ENCODE measurements at regions not wholly inside any gene's neighbourhood (a gene's known extent, or its start where the extent isn't known, plus 50 kb on each side); places are given as distances from the start of the nearest gene placed in this dataset.

DNA sequence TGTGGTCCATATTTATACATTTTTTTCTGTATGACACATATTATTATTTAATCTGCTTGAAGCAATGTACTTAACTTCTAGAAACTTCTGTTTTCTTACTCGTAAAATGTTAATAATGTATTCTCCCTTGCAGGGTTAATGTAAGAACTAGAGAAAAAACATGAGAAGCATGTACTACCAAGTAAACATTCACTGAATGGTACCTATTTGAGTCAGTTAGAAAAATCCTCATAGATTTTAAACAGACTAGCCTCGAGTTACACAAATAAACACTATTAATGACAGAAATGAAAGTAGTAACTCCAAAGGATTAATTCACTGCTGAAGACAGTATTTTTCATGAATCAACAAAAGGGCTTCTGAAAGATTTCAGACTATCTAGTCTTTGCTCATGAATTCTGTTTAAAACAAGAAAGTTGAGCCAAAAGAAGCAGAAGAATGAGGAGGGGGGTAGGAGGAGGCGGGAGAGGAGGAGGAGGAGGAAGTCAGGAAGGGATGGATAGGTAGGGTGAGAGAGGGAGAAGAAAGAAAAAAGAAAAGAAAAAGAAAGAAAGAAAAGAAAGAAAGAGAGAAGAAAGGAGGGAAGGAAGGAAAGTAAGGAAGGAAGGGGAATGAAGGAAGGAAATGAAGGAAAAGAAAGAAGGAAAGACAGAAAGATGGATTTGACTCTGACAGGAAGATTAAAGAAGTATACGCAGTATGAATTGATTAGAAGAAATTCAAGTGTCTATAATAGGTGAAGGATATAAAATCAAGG, 68.2 kb upstream of the CCDC91 start:
- no peak overlapping the region for H3K9ac ChIP-seq
- WGBS (ENCODE audit: low lambda C conversion rate): 79% methylated on average over 4 of the region's 4 CpGs
- CTCF ChIA-PET: no interaction called here
- no peaks in the 10 kb centered on the region for H3K27me3 ChIP-seq (ENCODE audit: insufficient read depth)
- H3K4me2 ChIP-seq: no peak overlapping the region
- no peaks in the 10 kb centered on the region for H3K36me3 ChIP-seq (replicated peaks in 1 of 2; ENCODE audit: control insufficient read depth in 1 of 2, insufficient read depth in 2 of 2, low read length in 1 of 2)
- POLR2A ChIA-PET: no interaction called here
- H3F3A ChIP-seq (replicated peaks; ENCODE audit: insufficient read depth): peaks cover 7% of the 10 kb centered on the region
- no peaks in the 10 kb centered on the region for H3K9me3 ChIP-seq
- no peak overlapping the region for H3K27ac ChIP-seq (ENCODE audit: low read depth in 2 of 2, low read length in 1 of 2)
- no peaks in the 10 kb centered on the region for H4K20me1 ChIP-seq (ENCODE audit: insufficient read depth)
- H3K79me2 ChIP-seq (ENCODE audit: insufficient read depth): no peaks in the 10 kb centered on the region
- no peak overlapping the region for H3K4me3 ChIP-seq (ENCODE audit: low read depth in 2 of 2, low read length in 1 of 2)
- H2AFZ ChIP-seq (ENCODE audit: low read depth): 0 out of 2 replicates have a peak overlapping the region, but pooled peaks have one; percentile 53
- peaks cover 0 to 4% of the 10 kb centered on the region in 2 experiments; a peak in 1 of 4 replicates for H3K4me1 ChIP-seq (ENCODE audit: control insufficient read depth in 1 of 2, insufficient read depth in 2 of 2, low read depth in 1 of 2, low read length in 1 of 2)
- no peak for DNase-seq
- H3K9me2 ChIP-seq: no peaks in the 10 kb centered on the region
- TF ChIP-seq SMC3 (IDR thresholded peaks at IDR 0.05; ENCODE audit: low read depth, low read length) (no peak), GABPA (IDR thresholded peaks at IDR 0.05; ENCODE audit: low read depth) (no peak), TAF1 (IDR thresholded peaks at IDR 0.05; ENCODE audit: borderline replicate concordance, low read depth, low read length) (no peak), YY1 (IDR thresholded peaks at IDR 0.05; ENCODE audit: low read depth) (no peak), RAD21 (IDR thresholded peaks at IDR 0.05; ENCODE audit: low read length) (no peak), JUND (IDR thresholded peaks at IDR 0.05) (no peak)
- TF ChIP-seq, protein P1, sequence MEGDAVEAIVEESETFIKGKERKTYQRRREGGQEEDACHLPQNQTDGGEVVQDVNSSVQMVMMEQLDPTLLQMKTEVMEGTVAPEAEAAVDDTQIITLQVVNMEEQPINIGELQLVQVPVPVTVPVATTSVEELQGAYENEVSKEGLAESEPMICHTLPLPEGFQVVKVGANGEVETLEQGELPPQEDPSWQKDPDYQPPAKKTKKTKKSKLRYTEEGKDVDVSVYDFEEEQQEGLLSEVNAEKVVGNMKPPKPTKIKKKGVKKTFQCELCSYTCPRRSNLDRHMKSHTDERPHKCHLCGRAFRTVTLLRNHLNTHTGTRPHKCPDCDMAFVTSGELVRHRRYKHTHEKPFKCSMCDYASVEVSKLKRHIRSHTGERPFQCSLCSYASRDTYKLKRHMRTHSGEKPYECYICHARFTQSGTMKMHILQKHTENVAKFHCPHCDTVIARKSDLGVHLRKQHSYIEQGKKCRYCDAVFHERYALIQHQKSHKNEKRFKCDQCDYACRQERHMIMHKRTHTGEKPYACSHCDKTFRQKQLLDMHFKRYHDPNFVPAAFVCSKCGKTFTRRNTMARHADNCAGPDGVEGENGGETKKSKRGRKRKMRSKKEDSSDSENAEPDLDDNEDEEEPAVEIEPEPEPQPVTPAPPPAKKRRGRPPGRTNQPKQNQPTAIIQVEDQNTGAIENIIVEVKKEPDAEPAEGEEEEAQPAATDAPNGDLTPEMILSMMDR (IDR thresholded peaks at IDR 0.05): no peak

DNA sequence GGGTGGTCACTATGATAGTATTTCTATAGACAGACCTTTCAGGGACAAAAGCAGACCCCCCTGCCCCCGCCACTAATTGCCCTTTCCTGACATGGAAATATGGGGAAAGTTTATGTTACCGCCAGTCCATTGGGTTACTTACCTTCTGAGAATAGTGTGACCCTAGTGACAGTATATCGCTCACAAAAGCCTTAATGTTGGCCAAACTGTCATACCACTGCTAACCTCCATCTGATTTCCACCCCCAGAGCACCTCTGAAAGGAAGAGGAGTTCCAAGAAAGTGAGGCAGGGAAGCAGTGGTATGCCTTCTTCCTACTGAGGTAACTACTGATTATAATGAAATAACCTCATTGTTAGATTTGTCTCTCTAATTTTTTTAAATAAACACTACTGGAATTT, 67.5 kb upstream of the CCDC91 start:
- Histone ChIP-seq H3K79me2 (ENCODE audit: insufficient read depth) (no peaks in the 10 kb centered on the region), H3K27ac (ENCODE audit: low read depth in 2 of 2, low read length in 1 of 2) (no peak overlapping the region), H3K27me3 (ENCODE audit: insufficient read depth) (no peaks in the 10 kb centered on the region), H3K4me1 (ENCODE audit: control insufficient read depth in 1 of 2, insufficient read depth in 2 of 2, low read depth in 1 of 2, low read length in 1 of 2) (peaks cover 0 to 4% of the 10 kb centered on the region in 2 experiments; a peak in 1 of 4 replicates), H3K4me3 (ENCODE audit: low read depth in 2 of 2, low read length in 1 of 2) (no peak overlapping the region), H3F3A (replicated peaks; ENCODE audit: insufficient read depth) (peaks cover 7% of the 10 kb centered on the region), H3K9me3 (no peaks in the 10 kb centered on the region), H3K9me2 (no peaks in the 10 kb centered on the region), H3K4me2 (no peak overlapping the region), H4K20me1 (ENCODE audit: insufficient read depth) (no peaks in the 10 kb centered on the region), H3K9ac (no peak overlapping the region), H3K36me3 (replicated peaks in 1 of 2; ENCODE audit: control insufficient read depth in 1 of 2, insufficient read depth in 2 of 2, low read length in 1 of 2) (no peaks in the 10 kb centered on the region), H2AFZ (ENCODE audit: low read depth) (0 out of 2 replicates have a peak overlapping the region, but pooled peaks have one; percentile 53)
- POLR2A ChIA-PET: no interaction called here
- WGBS (ENCODE audit: low lambda C conversion rate): 76% methylated on average over 3 of the region's 3 CpGs
- no peak for DNase-seq
- TF ChIP-seq, protein P2, sequence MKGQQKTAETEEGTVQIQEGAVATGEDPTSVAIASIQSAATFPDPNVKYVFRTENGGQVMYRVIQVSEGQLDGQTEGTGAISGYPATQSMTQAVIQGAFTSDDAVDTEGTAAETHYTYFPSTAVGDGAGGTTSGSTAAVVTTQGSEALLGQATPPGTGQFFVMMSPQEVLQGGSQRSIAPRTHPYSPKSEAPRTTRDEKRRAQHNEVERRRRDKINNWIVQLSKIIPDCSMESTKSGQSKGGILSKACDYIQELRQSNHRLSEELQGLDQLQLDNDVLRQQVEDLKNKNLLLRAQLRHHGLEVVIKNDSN (IDR thresholded peaks at IDR 0.05; ENCODE audit: borderline replicate concordance, low read depth): no peak
- TF ChIP-seq GATA2 (CRISPR knock-in tag; IDR thresholded peaks at IDR 0.05) (no peak), RXRA (IDR thresholded peaks at IDR 0.05; ENCODE audit: borderline replicate concordance, low read depth) (no peak), CHD2 (IDR thresholded peaks at IDR 0.05; ENCODE audit: low read length, partially characterized antibody) (no peak), NRF1 (IDR thresholded peaks at IDR 0.05; ENCODE audit: low read depth, low read length) (no peak), FOXJ3 (CRISPR knock-in tag; IDR thresholded peaks at IDR 0.05) (no peak), GABPA (IDR thresholded peaks at IDR 0.05; ENCODE audit: low read depth) (no peak), MXI1 (IDR thresholded peaks at IDR 0.05; ENCODE audit: low read depth, low read length) (no peak), RCOR1 (IDR thresholded peaks at IDR 0.05; ENCODE audit: low read length) (no peak)
- TF ChIP-seq, protein P1 (IDR thresholded peaks at IDR 0.05): no peak
- TF ChIP-seq, protein P3, sequence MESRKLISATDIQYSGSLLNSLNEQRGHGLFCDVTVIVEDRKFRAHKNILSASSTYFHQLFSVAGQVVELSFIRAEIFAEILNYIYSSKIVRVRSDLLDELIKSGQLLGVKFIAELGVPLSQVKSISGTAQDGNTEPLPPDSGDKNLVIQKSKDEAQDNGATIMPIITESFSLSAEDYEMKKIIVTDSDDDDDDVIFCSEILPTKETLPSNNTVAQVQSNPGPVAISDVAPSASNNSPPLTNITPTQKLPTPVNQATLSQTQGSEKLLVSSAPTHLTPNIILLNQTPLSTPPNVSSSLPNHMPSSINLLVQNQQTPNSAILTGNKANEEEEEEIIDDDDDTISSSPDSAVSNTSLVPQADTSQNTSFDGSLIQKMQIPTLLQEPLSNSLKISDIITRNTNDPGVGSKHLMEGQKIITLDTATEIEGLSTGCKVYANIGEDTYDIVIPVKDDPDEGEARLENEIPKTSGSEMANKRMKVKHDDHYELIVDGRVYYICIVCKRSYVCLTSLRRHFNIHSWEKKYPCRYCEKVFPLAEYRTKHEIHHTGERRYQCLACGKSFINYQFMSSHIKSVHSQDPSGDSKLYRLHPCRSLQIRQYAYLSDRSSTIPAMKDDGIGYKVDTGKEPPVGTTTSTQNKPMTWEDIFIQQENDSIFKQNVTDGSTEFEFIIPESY (IDR thresholded peaks at IDR 0.05; ENCODE audit: borderline replicate concordance, low read depth): no peak
- TF ChIP-seq, protein P4, sequence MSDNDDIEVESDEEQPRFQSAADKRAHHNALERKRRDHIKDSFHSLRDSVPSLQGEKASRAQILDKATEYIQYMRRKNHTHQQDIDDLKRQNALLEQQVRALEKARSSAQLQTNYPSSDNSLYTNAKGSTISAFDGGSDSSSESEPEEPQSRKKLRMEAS (IDR thresholded peaks at IDR 0.05; ENCODE audit: low read depth): no peak
- CTCF ChIA-PET: no interaction called here
